SU-DHL-6 (cell line): ENCODE measurements at regions not wholly inside any gene's neighbourhood (a gene's known extent, or its start where the extent isn't known, plus 50 kb on each side); places are given as distances from the start of the nearest gene placed in this dataset.

ENCODE experiments used
- CTCF ChIP-seq: fragments of 200-600 bp; sonication (generic); IDR thresholded peaks from one replicate; pipeline ENCODE4 v1.5.1; 2017; ENCODE audit warnings: antibody characterized with exemption, mild to moderate bottlenecking, low read length, moderate library complexity; ENCODE audit not compliant: insufficient read depth, poor library complexity, severe bottlenecking
- EZH2phosphoT487 ChIP-seq: fragments of 200-600 bp; sonication (generic), shearing (Covaris generic); conservative IDR thresholded peaks from 2 replicates; pipeline ENCODE4 v1.6.1; 2018; ENCODE audit warnings: mild to moderate bottlenecking, antibody characterized with exemption, low read length, moderate library complexity, mixed read lengths

GRCh38 chr16:26365161-26365940, 673.6 kb downstream of the HS3ST4 start:
- no peak for TF ChIP-seq CTCF
- TF ChIP-seq EZH2phosphoT487, result no peak
